GM12891 (cell line): ENCODE measurements at regions not wholly inside any gene's neighbourhood (a gene's known extent, or its start where the extent isn't known, plus 50 kb on each side); places are given as distances from the start of the nearest gene placed in this dataset.
"Not testable (repeated sequence)": the region's sequence is repeated elsewhere in the genome, so short reads cannot be mapped to it uniquely, and the experiment has no call there.

Source experiments
- POLR2A ChIP-seq: IDR thresholded peaks from 2 replicates; pipeline ENCODE4 v1.6.1; 2011; ENCODE audit warnings: low read depth, low read length, control low read depth
- POLR2AphosphoS5 ChIP-seq: IDR thresholded peaks from 2 replicates; pipeline ENCODE4 v1.6.1; 2011; ENCODE audit warnings: low read depth, low read length, control low read depth
- TAF1 ChIP-seq: IDR thresholded peaks from 2 replicates; pipeline ENCODE4 v1.6.1; 2011; ENCODE audit warnings: low read depth, low read length, control low read depth

DNA sequence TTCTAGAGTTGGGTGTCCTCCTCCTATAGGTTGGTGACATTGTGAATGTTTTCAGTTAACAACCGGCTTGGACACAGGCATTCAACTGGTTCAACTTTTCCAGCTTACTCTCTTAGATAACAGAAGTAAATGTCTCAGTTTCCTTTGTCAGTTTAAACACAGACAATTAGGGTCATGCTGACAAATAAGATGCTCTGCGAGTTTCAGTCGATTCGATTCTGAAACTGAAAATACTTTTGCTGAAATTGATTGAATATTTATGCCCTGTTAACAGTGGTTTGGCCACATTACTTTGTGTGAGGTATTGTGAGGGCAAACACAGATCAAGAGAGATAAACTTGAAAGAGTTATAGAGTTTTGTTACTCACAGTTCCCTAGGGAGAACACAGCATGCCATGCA, 330.5 kb upstream of the FOLH1 start:
- not testable (repeated sequence) for TF ChIP-seq POLR2AphosphoS5, TAF1, POLR2A
